ENCODE measurements at regions not wholly inside any gene's neighbourhood (a gene's known extent, or its start where the extent isn't known, plus 50 kb on each side); places are given as distances from the start of the nearest gene placed in this dataset.

DNA sequence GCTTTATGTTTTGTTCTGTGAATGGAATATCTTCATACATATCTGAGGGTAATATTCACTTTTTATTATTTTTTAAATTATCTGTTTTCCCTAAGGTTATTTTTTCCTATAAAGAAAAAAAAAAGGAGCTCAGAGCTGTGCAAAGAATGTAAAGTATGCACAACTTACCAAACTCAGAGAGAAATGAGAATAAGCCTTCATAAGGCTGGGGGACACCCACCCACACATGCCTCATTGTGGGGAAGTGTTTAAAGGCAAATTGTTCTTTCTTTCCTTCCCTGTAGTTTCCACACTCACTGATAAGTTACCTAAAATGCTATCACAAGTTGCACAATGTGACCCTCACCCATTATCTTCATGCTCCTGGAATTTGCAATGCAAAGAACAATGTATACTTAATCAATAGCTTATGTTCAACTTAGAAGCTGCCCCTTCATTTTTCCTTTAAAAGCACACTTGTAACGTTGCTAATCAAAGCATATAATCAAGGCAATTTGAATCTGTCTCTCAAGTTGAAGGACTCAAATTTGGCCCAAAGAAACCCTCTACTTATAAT lies 108.1 kb downstream of the GNAT3 start:
- Histone ChIP-seq H3K27me3 (ENCODE audit: insufficient read depth, low read depth, severe bottlenecking) (no peaks in the 10 kb centered on the region), H3K9me3 (ENCODE audit: severe bottlenecking) (no peaks in the 10 kb centered on the region), H3K27ac (no peak overlapping the region), H3K36me3 (no peaks in the 10 kb centered on the region), H3K4me3 (ENCODE audit: low read depth, low read length) (no peak overlapping the region)
- no peak for DNase-seq
- TF ChIP-seq, protein P1, sequence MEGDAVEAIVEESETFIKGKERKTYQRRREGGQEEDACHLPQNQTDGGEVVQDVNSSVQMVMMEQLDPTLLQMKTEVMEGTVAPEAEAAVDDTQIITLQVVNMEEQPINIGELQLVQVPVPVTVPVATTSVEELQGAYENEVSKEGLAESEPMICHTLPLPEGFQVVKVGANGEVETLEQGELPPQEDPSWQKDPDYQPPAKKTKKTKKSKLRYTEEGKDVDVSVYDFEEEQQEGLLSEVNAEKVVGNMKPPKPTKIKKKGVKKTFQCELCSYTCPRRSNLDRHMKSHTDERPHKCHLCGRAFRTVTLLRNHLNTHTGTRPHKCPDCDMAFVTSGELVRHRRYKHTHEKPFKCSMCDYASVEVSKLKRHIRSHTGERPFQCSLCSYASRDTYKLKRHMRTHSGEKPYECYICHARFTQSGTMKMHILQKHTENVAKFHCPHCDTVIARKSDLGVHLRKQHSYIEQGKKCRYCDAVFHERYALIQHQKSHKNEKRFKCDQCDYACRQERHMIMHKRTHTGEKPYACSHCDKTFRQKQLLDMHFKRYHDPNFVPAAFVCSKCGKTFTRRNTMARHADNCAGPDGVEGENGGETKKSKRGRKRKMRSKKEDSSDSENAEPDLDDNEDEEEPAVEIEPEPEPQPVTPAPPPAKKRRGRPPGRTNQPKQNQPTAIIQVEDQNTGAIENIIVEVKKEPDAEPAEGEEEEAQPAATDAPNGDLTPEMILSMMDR (IDR thresholded peaks at IDR 0.05; ENCODE audit: low read depth, low read length): no peak

DNA sequence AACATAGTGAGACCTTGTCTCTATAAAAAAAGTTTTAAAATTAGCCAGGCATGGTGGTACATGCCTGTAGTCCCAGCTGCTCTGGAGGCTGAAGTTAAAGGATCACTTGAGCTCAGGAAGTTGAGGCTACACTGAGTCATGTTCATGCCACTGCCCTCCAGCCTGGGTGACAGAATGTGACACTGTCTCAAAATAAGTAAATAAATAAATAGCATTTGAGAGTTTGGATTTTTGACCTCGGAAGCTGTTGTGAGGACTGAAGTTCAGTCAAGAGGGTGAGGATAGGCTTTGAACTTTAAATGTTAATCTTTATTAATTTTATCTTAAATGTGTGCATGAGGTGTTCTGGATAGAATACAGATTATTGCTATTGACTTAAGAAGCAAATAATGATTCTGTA lies 110.2 kb downstream of the GNAT3 start:
- H3K4me3 ChIP-seq (ENCODE audit: low read depth, low read length): no peak overlapping the region
- H3K27me3 ChIP-seq (ENCODE audit: insufficient read depth, low read depth, severe bottlenecking): no peaks in the 10 kb centered on the region
- DNase-seq: no peak
- no peaks in the 10 kb centered on the region for H3K9me3 ChIP-seq (ENCODE audit: severe bottlenecking)
- TF ChIP-seq, protein P1 (IDR thresholded peaks at IDR 0.05; ENCODE audit: low read depth, low read length): no peak
- H3K27ac ChIP-seq: no peak overlapping the region
- no peaks in the 10 kb centered on the region for H3K36me3 ChIP-seq

DNA sequence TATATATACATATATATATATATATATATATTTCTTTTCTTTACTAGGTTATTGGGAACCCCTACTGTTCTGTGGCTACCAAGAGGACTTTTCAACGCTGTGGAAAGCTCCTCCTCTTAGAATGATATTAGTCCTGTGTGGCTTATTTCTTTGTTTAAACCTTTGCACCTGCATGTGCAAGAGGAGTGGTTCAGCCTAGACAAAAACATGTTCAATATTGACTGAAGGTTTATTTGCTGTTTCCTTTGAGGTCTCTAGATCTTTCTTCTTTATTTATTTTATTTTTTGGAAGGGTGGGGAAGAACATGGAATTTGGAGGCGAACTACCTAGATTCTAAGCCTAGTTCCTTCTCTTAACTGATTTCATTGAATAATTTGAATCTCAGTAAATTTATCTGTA lies 118.1 kb downstream of the GNAT3 start:
- H3K4me3 ChIP-seq (ENCODE audit: low read depth, low read length): no peak overlapping the region
- DNase-seq: no peak
- no peaks in the 10 kb centered on the region for H3K9me3 ChIP-seq (ENCODE audit: severe bottlenecking)
- no peaks in the 10 kb centered on the region for H3K36me3 ChIP-seq
- TF ChIP-seq, protein P1 (IDR thresholded peaks at IDR 0.05; ENCODE audit: low read depth, low read length): no peak
- no peaks in the 10 kb centered on the region for H3K27me3 ChIP-seq (ENCODE audit: insufficient read depth, low read depth, severe bottlenecking)
- no peak overlapping the region for H3K27ac ChIP-seq

DNA sequence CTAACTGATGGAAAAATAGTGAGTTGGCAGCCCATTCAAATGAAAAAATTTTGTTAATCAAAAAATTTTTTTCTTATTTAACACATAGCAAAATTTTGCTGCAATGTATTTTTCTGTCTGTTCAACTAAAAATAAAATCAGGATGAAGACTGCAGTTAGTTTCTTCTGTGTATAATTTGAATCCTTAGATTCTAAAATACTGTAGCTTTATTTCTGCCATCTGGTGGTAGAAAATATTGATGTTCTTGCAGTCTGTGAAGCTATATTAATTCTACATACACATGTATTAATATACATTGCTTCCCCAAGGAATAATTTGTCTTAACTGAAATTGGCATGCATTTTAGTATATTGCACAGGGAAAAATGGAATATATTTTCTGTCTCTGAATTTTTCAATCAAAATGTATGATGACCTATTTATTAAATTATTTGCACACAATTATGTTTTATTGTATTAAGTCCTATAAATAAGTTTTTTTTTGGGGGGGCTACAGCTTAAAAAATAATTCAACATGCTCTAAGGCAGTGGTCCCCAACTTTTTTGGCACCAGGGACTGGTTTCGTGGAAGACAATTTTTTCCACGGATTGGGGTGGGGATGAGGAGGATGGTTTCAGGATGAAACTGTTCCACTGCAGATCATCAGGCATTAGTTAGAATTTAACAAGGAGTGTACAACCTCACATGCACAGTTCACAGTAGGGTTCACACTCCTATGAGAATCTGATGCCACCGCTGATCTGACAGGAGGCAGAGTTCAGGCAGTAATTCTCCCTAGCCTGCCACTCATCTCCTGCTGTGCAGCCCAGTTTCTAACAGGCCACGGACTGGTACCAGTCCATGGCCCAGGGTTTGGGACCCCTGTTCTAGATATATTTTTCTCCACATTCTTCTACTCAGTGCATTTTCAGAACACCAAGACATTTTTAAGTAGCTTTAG lies 119.4 kb downstream of the GNAT3 start:
- H3K27me3 ChIP-seq (ENCODE audit: insufficient read depth, low read depth, severe bottlenecking): no peaks in the 10 kb centered on the region
- no peak for DNase-seq

DNA sequence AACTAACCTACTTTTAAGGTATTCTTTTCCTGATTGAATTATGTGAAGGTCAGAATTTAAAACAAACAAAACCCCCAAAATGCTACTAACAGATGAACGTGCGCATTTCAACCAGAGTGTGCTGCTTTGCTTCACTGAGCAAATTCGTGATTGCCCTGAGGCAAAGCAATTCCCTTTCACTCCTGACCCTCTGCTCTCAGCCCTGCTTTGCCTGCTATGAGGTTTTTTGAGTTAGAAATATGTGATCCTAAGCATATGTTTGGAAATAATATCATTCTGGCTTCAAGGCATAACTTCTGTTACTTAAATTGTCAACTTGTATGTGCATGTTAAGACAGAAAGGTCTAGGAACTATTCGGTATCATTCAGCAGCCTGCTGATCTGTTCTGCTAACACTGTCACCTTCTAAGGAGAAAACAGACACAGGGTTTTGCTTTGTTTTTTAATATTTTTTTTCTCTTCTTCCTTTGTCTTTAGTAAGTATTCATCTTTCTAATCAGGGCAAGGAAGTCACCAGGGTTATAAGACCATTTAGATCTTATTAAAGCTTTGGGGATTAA lies 124.2 kb downstream of the GNAT3 start:
- no peaks in the 10 kb centered on the region for H3K9me3 ChIP-seq (ENCODE audit: severe bottlenecking)
- no peak overlapping the region for H3K4me3 ChIP-seq (ENCODE audit: low read depth, low read length)
- no peaks in the 10 kb centered on the region for H3K36me3 ChIP-seq
- TF ChIP-seq, protein P1 (IDR thresholded peaks at IDR 0.05; ENCODE audit: low read depth, low read length): no peak
- H3K27me3 ChIP-seq (ENCODE audit: insufficient read depth, low read depth, severe bottlenecking): no peaks in the 10 kb centered on the region
- DNase-seq: no peak
- H3K27ac ChIP-seq: no peak overlapping the region

More for the DNA sequence above, 119.4 kb downstream of the GNAT3 start:
- H3K36me3 ChIP-seq: no peaks in the 10 kb centered on the region
- H3K9me3 ChIP-seq (ENCODE audit: severe bottlenecking): no peaks in the 10 kb centered on the region
- no peak overlapping the region for H3K4me3 ChIP-seq (ENCODE audit: low read depth, low read length)
- H3K27ac ChIP-seq: no peak overlapping the region
- TF ChIP-seq, protein P1 (IDR thresholded peaks at IDR 0.05; ENCODE audit: low read depth, low read length): no peak

Data from WERI-Rb-1 (cell line).